ENCODE measurements at regions not wholly inside any gene's neighbourhood (a gene's known extent, or its start where the extent isn't known, plus 50 kb on each side); places are given as distances from the start of the nearest gene placed in this dataset.

GRCh38 chr12:88753707-88754106 lies 173.4 kb upstream of the KITLG start:
- H3K4me3 Mint-ChIP-seq: no peak overlapping the region
- TF ChIP-seq EZH2 (IDR thresholded peaks at IDR 0.05) (no peak), EZH2phosphoT487 (IDR thresholded peaks at IDR 0.05) (no peak)
- TF ChIP-seq, protein P1, sequence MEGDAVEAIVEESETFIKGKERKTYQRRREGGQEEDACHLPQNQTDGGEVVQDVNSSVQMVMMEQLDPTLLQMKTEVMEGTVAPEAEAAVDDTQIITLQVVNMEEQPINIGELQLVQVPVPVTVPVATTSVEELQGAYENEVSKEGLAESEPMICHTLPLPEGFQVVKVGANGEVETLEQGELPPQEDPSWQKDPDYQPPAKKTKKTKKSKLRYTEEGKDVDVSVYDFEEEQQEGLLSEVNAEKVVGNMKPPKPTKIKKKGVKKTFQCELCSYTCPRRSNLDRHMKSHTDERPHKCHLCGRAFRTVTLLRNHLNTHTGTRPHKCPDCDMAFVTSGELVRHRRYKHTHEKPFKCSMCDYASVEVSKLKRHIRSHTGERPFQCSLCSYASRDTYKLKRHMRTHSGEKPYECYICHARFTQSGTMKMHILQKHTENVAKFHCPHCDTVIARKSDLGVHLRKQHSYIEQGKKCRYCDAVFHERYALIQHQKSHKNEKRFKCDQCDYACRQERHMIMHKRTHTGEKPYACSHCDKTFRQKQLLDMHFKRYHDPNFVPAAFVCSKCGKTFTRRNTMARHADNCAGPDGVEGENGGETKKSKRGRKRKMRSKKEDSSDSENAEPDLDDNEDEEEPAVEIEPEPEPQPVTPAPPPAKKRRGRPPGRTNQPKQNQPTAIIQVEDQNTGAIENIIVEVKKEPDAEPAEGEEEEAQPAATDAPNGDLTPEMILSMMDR (IDR thresholded peaks at IDR 0.05): no peak
- no peaks in the 10 kb centered on the region for H4K20me1 ChIP-seq (ENCODE audit: low read depth)
- DNase-seq (ENCODE audit: low spot score): no peak
- no peaks in the 10 kb centered on the region for H3K79me2 ChIP-seq (ENCODE audit: low read depth)
- H3K9ac ChIP-seq: no peak overlapping the region
- H2AFZ ChIP-seq (replicated peaks): no peak overlapping the region
- H3K27ac Mint-ChIP-seq: no peak overlapping the region
- no peaks in the 10 kb centered on the region for H3K9me3 Mint-ChIP-seq
- no peaks in the 10 kb centered on the region for H3K4me1 ChIP-seq
- no peaks in the 10 kb centered on the region for H3K9me3 ChIP-seq (ENCODE audit: low read depth)
- no peak overlapping the region for H3K4me3 ChIP-seq
- no peaks in the 10 kb centered on the region for H3K27me3 ChIP-seq
- no peaks in the 10 kb centered on the region for H3K36me3 ChIP-seq
- no peaks in the 10 kb centered on the region for H3K27me3 Mint-ChIP-seq (ENCODE audit: insufficient read depth, low read depth)
- no peak overlapping the region for H3K27ac ChIP-seq
- no peaks in the 10 kb centered on the region for H3K36me3 Mint-ChIP-seq
- H3K4me2 ChIP-seq: no peak overlapping the region
- H3F3A ChIP-seq (ENCODE audit: low read depth): no peaks in the 10 kb centered on the region
- no peaks in the 10 kb centered on the region for H3K4me1 Mint-ChIP-seq

GRCh38 chr12:88753066-88753465 lies 172.8 kb upstream of the KITLG start:
- Histone ChIP-seq H3K9me3 (ENCODE audit: low read depth) (no peaks in the 10 kb centered on the region), H4K20me1 (ENCODE audit: low read depth) (no peaks in the 10 kb centered on the region), H3K4me3 (no peak overlapping the region), H3K4me2 (no peak overlapping the region), H3F3A (ENCODE audit: low read depth) (no peaks in the 10 kb centered on the region), H3K27ac (no peak overlapping the region), H3K79me2 (ENCODE audit: low read depth) (no peaks in the 10 kb centered on the region), H3K4me1 (no peaks in the 10 kb centered on the region), H3K27me3 (no peaks in the 10 kb centered on the region), H3K36me3 (no peaks in the 10 kb centered on the region), H2AFZ (replicated peaks) (no peak overlapping the region), H3K9ac (no peak overlapping the region)
- H3K4me1 Mint-ChIP-seq: no peaks in the 10 kb centered on the region
- no peak overlapping the region for H3K4me3 Mint-ChIP-seq
- no peak for DNase-seq (ENCODE audit: low spot score)
- no peak for TF ChIP-seq EZH2 (IDR thresholded peaks at IDR 0.05)
- TF ChIP-seq, protein P1 (IDR thresholded peaks at IDR 0.05): no peak
- TF ChIP-seq EZH2phosphoT487 (IDR thresholded peaks at IDR 0.05): no peak
- no peaks in the 10 kb centered on the region for H3K36me3 Mint-ChIP-seq
- H3K27ac Mint-ChIP-seq: no peak overlapping the region
- H3K27me3 Mint-ChIP-seq (ENCODE audit: insufficient read depth, low read depth): no peaks in the 10 kb centered on the region
- H3K9me3 Mint-ChIP-seq: no peaks in the 10 kb centered on the region

GRCh38 chr12:88752183-88752582 lies 171.9 kb upstream of the KITLG start:
- no peak overlapping the region for H3K4me3 Mint-ChIP-seq
- DNase-seq (ENCODE audit: low spot score): no peak
- H4K20me1 ChIP-seq (ENCODE audit: low read depth): no peaks in the 10 kb centered on the region

More at GRCh38 chr12:88752183-88752582, 171.9 kb upstream of the KITLG start:
- Histone ChIP-seq H3K4me2 (no peak overlapping the region), H3K4me1 (no peaks in the 10 kb centered on the region), H3K27me3 (no peaks in the 10 kb centered on the region), H3K4me3 (no peak overlapping the region), H2AFZ (replicated peaks) (no peak overlapping the region), H3K36me3 (no peaks in the 10 kb centered on the region), H3F3A (ENCODE audit: low read depth) (no peaks in the 10 kb centered on the region), H3K27ac (no peak overlapping the region), H3K9ac (no peak overlapping the region), H3K9me3 (ENCODE audit: low read depth) (no peaks in the 10 kb centered on the region), H3K79me2 (ENCODE audit: low read depth) (no peaks in the 10 kb centered on the region)
- no peaks in the 10 kb centered on the region for H3K9me3 Mint-ChIP-seq
- no peaks in the 10 kb centered on the region for H3K36me3 Mint-ChIP-seq
- no peak overlapping the region for H3K27ac Mint-ChIP-seq
- H3K4me1 Mint-ChIP-seq: no peaks in the 10 kb centered on the region
- TF ChIP-seq EZH2 (IDR thresholded peaks at IDR 0.05): no peak
- no peak for TF ChIP-seq EZH2phosphoT487 (IDR thresholded peaks at IDR 0.05)
- TF ChIP-seq, protein P1 (IDR thresholded peaks at IDR 0.05): no peak
- no peaks in the 10 kb centered on the region for H3K27me3 Mint-ChIP-seq (ENCODE audit: insufficient read depth, low read depth)
